ENCODE measurements at regions not wholly inside any gene's neighbourhood (a gene's known extent, or its start where the extent isn't known, plus 50 kb on each side); places are given as distances from the start of the nearest gene placed in this dataset.
A peak's percentile ranks its signal among the peaks of the same experiment; 100 is the strongest.

DNA sequence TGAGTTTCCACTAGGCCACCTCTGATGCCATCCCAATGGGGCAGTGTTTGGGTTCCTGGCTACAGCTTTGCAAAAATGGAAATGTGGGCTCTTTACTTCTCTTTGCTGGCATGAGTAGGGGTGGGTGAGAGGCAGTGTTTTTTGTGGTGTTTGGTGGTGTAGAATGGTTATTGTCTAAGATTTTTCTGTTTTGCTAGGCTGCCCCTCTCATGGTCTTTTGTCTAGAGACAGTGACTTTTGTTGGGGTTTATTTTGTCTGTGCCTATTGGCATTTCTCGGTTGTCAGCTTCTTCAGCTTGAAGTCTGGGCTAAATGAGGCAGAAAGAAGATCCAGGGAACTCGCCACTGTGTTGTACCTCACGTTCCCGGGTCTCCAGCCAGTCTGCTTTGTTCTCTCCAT, 112.1 kb downstream of the CENPF start:
- peaks cover 0 to 5% (median 0%) of the 10 kb centered on the region in 5 donors for H3K27me3 Mint-ChIP-seq
- peaks cover 0 to 7% (median 0%) of the 10 kb centered on the region in 9 donors for H3K9me3 Mint-ChIP-seq
- H3K36me3 Mint-ChIP-seq: peaks cover 0 to 11% (median 3%) of the 10 kb centered on the region in 3 donors
- H3K4me3 Mint-ChIP-seq: no peak overlapping the region
- H3K27ac Mint-ChIP-seq: no peak overlapping the region
- no peak for DNase-seq
- peaks cover 0 to 3% (median 1%) of the 10 kb centered on the region in 4 donors for H3K4me1 Mint-ChIP-seq
- no peak for ATAC-seq
- POLR2A ChIA-PET: no interaction called here

DNA sequence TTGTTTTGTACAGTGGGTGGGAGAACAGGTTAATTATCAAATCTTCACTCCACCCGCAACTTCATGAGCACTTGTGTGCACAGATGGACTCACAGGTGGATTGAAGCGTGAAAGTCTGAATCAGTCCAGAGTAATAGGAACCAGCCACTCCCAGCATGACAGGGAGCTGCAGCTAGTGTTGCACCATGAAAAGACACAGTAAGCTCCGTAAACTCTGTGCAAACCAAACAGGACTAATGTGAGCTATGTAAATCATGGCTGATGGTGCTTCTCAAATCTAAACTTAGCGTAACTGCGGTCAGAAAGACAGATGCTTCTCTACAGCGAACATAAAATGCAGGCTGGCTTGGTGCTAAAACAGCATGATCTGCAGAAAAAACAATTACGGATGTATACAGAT, 114.4 kb downstream of the CENPF start:
- H3K4me3 Mint-ChIP-seq: no peak overlapping the region
- peak overlapping the region in 1 of 10 donors; percentile 23 for H3K27ac Mint-ChIP-seq
- peaks cover 0 to 9% (median 0%) of the 10 kb centered on the region in 9 donors for H3K9me3 Mint-ChIP-seq
- POLR2A ChIA-PET: no interaction called here
- DNase-seq: no peak
- peaks cover 0 to 5% (median 0%) of the 10 kb centered on the region in 5 donors for H3K27me3 Mint-ChIP-seq
- H3K4me1 Mint-ChIP-seq: peaks cover 0 to 3% (median 1%) of the 10 kb centered on the region in 4 donors
- H3K36me3 Mint-ChIP-seq: peaks cover 0 to 11% (median 3%) of the 10 kb centered on the region in 3 donors
- no peak for ATAC-seq

DNA sequence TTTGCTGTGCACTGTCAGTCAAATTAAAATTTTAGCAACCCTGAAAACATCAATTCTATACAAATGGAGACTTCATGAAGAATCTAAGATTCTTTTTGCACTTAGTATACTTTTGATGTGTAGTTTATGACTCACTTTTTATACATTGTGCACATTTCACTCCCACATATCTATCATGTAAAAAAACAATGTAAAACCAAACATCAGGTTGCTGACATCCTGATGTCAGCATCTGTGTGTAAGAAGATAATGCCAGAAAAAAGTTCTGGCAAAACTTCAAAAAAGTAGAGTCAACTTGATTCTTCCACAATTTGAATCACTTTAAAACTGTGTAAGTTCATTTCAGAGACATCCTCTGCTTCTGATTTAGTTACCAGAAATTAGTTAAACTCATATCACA, 115.7 kb downstream of the CENPF start:
- H3K36me3 Mint-ChIP-seq: peaks cover 0 to 11% (median 3%) of the 10 kb centered on the region in 3 donors
- peaks cover 0 to 12% (median 3%) of the 10 kb centered on the region in 9 donors for H3K9me3 Mint-ChIP-seq
- H3K27me3 Mint-ChIP-seq: peaks cover 0 to 5% (median 0%) of the 10 kb centered on the region in 5 donors
- ATAC-seq (no peak), DNase-seq (no peak)
- peak overlapping the region in 1 of 10 donors; percentile 57 for H3K27ac Mint-ChIP-seq
- peaks cover 0 to 3% (median 1%) of the 10 kb centered on the region in 4 donors for H3K4me1 Mint-ChIP-seq
- POLR2A ChIA-PET: no interaction called here
- no peak overlapping the region for H3K4me3 Mint-ChIP-seq

DNA sequence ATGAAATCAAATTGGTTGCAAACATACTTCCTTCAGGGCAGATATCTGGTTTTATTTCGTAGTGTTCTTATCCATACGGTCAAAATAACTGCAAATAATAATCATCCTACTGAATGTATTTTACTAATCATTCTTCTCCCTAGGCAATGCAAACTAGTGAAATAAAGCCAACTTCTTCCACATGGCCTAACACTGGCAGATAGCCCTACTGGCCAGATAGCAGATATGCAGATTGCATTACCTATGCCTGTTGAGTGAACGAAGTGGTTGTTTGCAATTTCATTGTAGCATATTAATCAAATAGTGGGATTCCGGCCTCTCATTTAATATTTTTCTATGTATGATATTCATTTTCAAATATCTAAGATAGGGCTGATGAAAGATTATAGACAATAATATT, 116.2 kb downstream of the CENPF start:
- ATAC-seq: no peak
- Mint-ChIP-seq H3K27me3 (peaks cover 0 to 5% (median 0%) of the 10 kb centered on the region in 5 donors), H3K9me3 (peaks cover 0 to 12% (median 3%) of the 10 kb centered on the region in 9 donors), H3K36me3 (peaks cover 0 to 7% (median 3%) of the 10 kb centered on the region in 3 donors), H3K4me1 (peaks cover 0 to 3% (median 1%) of the 10 kb centered on the region in 4 donors), H3K4me3 (no peak overlapping the region), H3K27ac (no peak overlapping the region)
- POLR2A ChIA-PET: no interaction called here
- DNase-seq: no peak

DNA sequence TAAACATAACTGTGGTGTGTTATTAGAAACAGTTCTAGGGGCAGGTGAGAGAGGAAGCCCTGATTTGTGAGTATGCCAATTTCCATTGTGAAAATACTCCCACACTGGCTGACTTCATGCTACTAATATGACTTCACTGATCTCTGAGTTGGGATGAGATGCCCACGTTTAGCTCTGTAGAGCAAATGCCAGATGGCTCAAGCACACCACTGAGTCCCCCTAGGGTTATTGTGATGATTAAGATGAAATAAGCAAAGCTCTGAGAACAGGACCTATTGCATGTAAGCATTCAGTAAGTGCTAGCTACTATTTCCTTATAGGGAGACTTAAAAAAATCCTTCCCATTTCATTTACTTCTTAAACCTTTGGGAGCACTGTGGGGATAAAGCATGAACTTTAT, 117.6 kb downstream of the CENPF start:
- H3K36me3 Mint-ChIP-seq: peaks cover 0 to 3% (median 0%) of the 10 kb centered on the region in 3 donors
- H3K4me1 Mint-ChIP-seq: peaks cover 0 to 3% (median 1%) of the 10 kb centered on the region in 4 donors
- no peak for DNase-seq
- POLR2A ChIA-PET: no interaction called here
- H3K27me3 Mint-ChIP-seq: peaks cover 0 to 4% (median 0%) of the 10 kb centered on the region in 5 donors
- ATAC-seq: no peak
- H3K27ac Mint-ChIP-seq: no peak overlapping the region
- peaks cover 0 to 12% (median 3%) of the 10 kb centered on the region in 9 donors for H3K9me3 Mint-ChIP-seq
- no peak overlapping the region for H3K4me3 Mint-ChIP-seq

DNA sequence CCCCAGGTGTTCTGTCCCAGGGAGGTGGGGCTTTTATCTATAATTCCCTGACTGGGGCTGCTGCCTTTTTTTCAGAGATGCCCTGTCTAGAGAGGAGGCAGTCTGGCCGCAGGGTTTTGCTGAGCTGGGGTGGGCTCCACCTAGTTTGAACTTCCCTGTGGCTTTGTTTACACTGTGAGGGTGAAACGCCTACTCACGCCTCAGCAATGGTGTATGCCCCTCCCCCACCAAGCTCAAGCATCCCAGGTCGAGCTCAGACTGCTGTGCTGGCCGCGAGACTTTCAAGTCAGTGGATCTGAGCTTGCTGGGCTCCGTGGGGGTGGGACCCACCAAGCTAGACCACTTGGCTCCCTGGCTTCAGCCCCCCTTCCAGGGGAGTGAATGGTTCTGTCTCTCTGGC, 124.3 kb downstream of the CENPF start:
- H3K9me3 Mint-ChIP-seq: peaks cover 0 to 12% (median 3%) of the 10 kb centered on the region in 9 donors
- H3K36me3 Mint-ChIP-seq: no peaks in the 10 kb centered on the region
- POLR2A ChIA-PET: no interaction called here
- no peaks in the 10 kb centered on the region for H3K4me1 Mint-ChIP-seq
- peaks cover 0 to 4% (median 0%) of the 10 kb centered on the region in 5 donors for H3K27me3 Mint-ChIP-seq
- DNase-seq: no peak
- no peak overlapping the region for H3K4me3 Mint-ChIP-seq
- no peak overlapping the region for H3K27ac Mint-ChIP-seq
- no peak for ATAC-seq

DNA sequence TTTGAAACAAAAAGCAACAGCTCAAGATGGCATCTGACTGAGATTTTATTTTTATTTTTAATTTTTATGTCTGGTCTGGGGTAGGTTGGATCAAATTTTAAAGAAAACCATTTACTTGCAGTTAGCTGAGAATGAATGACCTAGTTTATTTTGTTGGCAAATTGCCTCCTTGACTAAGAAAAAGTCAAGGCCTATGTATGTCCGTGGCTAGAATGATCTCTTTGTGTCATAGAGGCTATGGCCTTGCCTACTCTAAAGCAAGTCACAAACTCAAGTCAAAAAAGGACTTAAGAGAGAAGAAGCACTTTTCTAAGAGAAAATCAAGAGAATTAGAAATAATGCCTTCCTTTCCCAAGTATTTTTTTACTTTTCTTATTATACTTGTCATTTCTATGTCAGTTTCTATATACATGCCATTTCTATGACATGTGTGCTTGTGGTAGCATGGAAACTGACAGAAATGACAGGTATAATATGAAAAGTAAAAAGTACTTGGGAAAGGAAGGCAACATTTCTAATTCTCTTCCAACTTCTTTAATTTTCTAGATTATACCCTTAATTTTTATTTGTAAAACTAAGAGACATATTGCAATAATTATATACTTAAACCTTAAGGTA, 136.7 kb downstream of the CENPF start:
- DNase-seq: no peak
- peaks cover 0 to 2% (median 0%) of the 10 kb centered on the region in 5 donors for H3K27me3 Mint-ChIP-seq

DNA sequence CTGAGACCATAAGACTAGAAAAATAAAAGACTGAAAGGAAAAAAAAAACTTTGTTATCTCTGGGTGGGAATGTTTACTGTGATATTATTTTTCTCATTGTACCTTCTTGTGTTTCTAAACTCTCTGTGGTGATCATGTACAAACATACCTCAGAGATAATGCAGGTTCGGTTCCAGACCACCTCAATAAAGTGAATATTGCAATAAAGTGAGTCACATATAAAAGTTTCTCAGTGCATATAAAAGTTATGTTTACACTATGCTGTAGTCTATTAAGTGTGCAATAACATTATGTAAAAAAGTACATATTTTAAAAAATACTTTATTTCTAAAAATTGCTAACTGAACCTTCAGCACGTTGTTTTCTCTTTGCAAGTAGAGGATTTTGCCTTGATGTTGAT, 137.5 kb downstream of the CENPF start:
- Mint-ChIP-seq H3K4me1 (peaks cover 2 to 5% (median 3%) of the 10 kb centered on the region in 4 donors), H3K27ac (no peak overlapping the region), H3K36me3 (peaks cover 0 to 5% (median 0%) of the 10 kb centered on the region in 3 donors), H3K27me3 (peaks cover 0 to 2% (median 0%) of the 10 kb centered on the region in 5 donors), H3K9me3 (peaks cover 0 to 9% (median 0%) of the 10 kb centered on the region in 9 donors), H3K4me3 (no peak overlapping the region)
- DNase-seq (no peak), ATAC-seq (no peak)
- POLR2A ChIA-PET: no interaction called here

More for the DNA sequence above, 136.7 kb downstream of the CENPF start:
- Mint-ChIP-seq H3K4me3 (no peak overlapping the region), H3K27ac (no peak overlapping the region), H3K36me3 (peaks cover 0 to 5% (median 0%) of the 10 kb centered on the region in 3 donors), H3K4me1 (peaks cover 3 to 7% (median 6%) of the 10 kb centered on the region in 4 donors), H3K9me3 (peaks cover 0 to 9% (median 0%) of the 10 kb centered on the region in 9 donors)
- no peak for ATAC-seq
- POLR2A ChIA-PET: no interaction called here

DNA sequence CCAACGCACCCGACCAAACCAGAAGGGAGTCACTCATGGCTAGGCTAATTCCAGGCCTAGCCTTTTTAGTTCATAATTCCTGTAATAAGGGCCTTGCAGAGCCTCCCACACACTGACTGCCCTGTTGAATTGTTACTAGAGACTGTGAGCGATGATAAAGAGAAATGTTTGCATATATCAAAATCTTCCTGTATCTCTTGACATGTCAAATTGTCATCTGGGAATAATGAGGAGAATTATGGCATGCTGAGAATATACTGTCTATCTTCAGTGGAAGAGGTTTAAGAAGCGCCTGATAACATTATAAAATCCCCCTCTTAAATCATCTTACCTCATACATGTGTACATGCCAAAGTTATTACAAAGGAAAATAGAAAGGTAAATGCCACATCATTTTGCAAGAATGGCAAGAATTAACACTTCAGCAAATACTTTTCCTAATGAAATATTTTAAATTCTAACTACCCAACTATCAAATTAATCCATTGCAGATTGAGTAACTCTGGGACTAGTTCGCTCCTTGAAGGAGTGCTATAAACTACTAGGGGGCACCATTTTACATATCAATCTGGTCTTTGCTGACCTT, 144.1 kb downstream of the CENPF start:
- Mint-ChIP-seq H3K36me3 (peaks cover 0 to 5% (median 0%) of the 10 kb centered on the region in 3 donors), H3K27ac (no peak overlapping the region), H3K4me1 (peaks cover 0 to 2% (median under 1%) of the 10 kb centered on the region in 4 donors), H3K4me3 (no peak overlapping the region), H3K27me3 (peaks cover 0 to 2% (median 0%) of the 10 kb centered on the region in 5 donors), H3K9me3 (peaks cover 0 to 9% (median 0%) of the 10 kb centered on the region in 9 donors)
- no peak for ATAC-seq
- POLR2A ChIA-PET: no interaction called here
- DNase-seq: no peak

DNA sequence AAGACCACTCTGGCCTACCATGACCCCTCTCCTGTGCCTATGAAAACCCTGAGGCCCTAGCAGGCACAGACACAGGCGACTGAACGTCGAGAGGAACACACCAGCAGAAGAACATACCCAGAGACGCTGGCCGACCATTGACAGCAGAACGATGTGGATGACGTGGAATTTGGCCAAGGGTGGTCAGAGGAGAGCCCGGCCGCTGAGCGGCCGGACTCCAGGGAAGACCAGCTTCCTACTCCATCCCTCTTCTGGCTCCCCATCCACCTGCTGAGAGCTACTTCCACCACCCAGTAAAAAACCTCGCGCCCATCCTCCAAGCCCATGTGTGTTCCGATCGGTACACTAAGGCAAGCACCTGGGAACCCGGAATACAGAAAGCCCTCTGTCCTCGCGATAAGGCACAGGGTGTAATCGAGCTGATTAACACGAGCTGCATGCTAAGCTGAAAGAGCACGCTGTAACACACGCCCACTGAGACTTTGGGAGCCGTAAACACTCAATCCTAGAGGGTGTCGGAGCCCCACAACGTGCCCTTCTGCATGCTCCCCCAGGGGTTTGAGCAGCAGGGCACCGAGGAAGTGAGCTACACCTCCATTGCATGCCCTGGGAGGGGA, 150.3 kb downstream of the CENPF start:
- ATAC-seq (no peak), DNase-seq (no peak)
- Mint-ChIP-seq H3K9me3 (peaks cover 0 to 12% (median 8%) of the 10 kb centered on the region in 9 donors), H3K27me3 (no peaks in the 10 kb centered on the region), H3K4me3 (no peak overlapping the region), H3K36me3 (peaks cover 0 to 7% (median 4%) of the 10 kb centered on the region in 3 donors), H3K4me1 (no peaks in the 10 kb centered on the region), H3K27ac (no peak overlapping the region)
- POLR2A ChIA-PET: no interaction called here

DNA sequence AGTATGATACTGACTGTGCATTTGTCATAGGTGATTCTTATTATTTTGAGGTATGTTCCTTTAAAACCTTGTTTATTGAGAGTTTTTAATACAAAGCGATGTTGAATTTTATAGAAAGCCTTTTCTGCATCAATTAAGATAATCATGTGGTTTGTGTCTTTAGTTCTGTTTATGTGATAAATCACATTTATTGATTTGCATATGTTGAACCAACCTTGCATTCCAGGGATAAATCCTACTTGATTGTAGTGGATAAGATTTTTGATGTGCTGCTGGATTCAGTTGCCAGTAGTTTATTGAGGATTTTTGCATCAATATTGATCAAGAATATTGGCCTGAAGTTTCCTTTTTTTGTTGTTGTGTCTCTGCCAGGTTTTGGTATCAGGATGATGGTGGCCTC, 158.0 kb downstream of the CENPF start:
- POLR2A ChIA-PET: no interaction called here
- DNase-seq (no peak), ATAC-seq (no peak)
- Mint-ChIP-seq H3K4me3 (no peak overlapping the region), H3K27ac (no peak overlapping the region), H3K9me3 (peaks cover 16 to 70% (median 60%) of the 10 kb centered on the region in 9 donors), H3K36me3 (peaks cover 0 to 49% (median 29%) of the 10 kb centered on the region in 3 donors), H3K27me3 (no peaks in the 10 kb centered on the region), H3K4me1 (no peaks in the 10 kb centered on the region)

DNA sequence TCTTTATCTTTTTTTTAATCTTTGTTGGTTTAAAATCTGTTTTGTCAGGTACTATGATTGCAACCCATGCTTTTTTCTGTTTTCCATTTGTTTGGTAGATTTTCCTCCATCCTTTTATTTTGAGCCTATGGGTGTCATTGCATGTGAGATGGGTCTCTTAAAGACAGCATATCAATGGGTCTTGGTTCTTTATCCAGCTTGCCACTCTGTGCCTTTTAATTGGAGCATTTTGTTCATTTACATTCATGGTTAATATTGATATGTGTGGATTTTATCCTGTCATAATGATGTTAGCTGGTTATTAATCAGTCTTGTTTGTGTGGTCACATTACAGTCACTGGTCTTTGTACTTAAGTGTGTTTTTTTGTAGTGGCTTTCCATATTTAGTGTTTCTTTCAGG, 159.9 kb downstream of the CENPF start:
- no peaks in the 10 kb centered on the region for H3K4me1 Mint-ChIP-seq
- H3K9me3 Mint-ChIP-seq: peaks cover 16 to 61% (median 53%) of the 10 kb centered on the region in 9 donors
- POLR2A ChIA-PET: no interaction called here
- H3K4me3 Mint-ChIP-seq: no peak overlapping the region
- H3K27me3 Mint-ChIP-seq: peaks cover 0 to 15% (median 4%) of the 10 kb centered on the region in 5 donors
- ATAC-seq (no peak), DNase-seq (no peak)
- peaks cover 0 to 42% (median 30%) of the 10 kb centered on the region in 3 donors for H3K36me3 Mint-ChIP-seq
- H3K27ac Mint-ChIP-seq: no peak overlapping the region

DNA sequence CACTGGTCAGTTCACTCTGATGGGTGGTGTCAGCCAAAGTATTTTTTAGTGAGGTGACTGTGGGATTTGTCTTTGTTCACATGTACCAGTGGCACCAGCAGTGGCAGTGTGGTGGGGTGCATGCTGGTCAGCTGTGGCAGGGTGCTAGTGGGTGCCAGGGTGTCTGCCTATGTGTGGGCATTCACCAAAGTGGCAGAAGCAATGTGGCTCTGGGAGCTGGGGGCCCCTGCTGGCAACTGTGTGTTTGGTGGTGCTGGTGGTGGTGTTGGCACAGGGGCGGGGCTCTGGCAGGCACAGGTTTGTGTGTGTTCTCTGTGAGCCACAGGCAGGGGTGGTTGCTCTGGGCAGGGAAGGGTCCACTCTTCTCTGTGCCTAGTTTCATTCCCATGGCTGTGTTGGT, 161.5 kb downstream of the CENPF start:
- Mint-ChIP-seq H3K4me1 (no peaks in the 10 kb centered on the region), H3K9me3 (peaks cover 14 to 56% (median 52%) of the 10 kb centered on the region in 9 donors), H3K4me3 (no peak overlapping the region), H3K27ac (no peak overlapping the region), H3K36me3 (peaks cover 0 to 38% (median 26%) of the 10 kb centered on the region in 3 donors), H3K27me3 (peaks cover 0 to 24% (median 4%) of the 10 kb centered on the region in 5 donors)
- no peak for ATAC-seq
- DNase-seq: no peak
- POLR2A ChIA-PET: no interaction called here

Measured in naive thymus-derived CD8-positive, alpha-beta T cell (primary cell).